PC-9 (cell line): ENCODE measurements at regions not wholly inside any gene's neighbourhood (a gene's known extent, or its start where the extent isn't known, plus 50 kb on each side); places are given as distances from the start of the nearest gene placed in this dataset.

Experiments used
- BruUV-seq: library from RNA; stranded (reverse); fragments of 400-500 nt; replicated peaks from 2 replicates; lab custom pipeline; 2021; lab: Mats Ljungman, UMichigan
- CTCF ChIA-PET: fragments of 300-600 bp; sonication (Branson Sonifier 250); formaldehyde crosslinking; loops from one replicate; lab custom pipeline; 2022; ENCODE audit warnings: antibody characterized with exemption; lab: Charles Lee
- POLR2A ChIA-PET: fragments of 300-600 bp; sonication (Branson Sonifier 250); formaldehyde crosslinking; loops from one replicate; lab custom pipeline; 2022; ENCODE audit warnings: antibody characterized with exemption; ENCODE audit not compliant: unreplicated experiment; lab: Charles Lee
- DNase-seq, 2 experiments: peaks; one replicate each; pipeline versions ENCODE4 v3.0.0 to v3.0.0-alpha.2; 2015 to 2022; ENCODE audit warnings: mixed read lengths in 1 of 2
- H2AFZ ChIP-seq: fragments of 200-600 bp; sonication (generic); 2 replicates; pipeline ENCODE4 v1.8.1; 2017; ENCODE audit warnings: antibody characterized with exemption
- H3F3A ChIP-seq: fragments of 200-600 bp; sonication (generic); 2 replicates; pipeline ENCODE4 v1.8.1; 2017; ENCODE audit warnings: antibody characterized with exemption, mild to moderate bottlenecking, low read depth; ENCODE audit not compliant: insufficient read depth
- H3K27ac ChIP-seq: fragments of 200-600 bp; sonication (generic); 2 replicates; pipeline ENCODE4 v1.6.1; 2016; ENCODE audit warnings: mixed run types
- H3K27me3 ChIP-seq: fragments of 200-600 bp; sonication (generic); 2 replicates; pipeline ENCODE4 v1.6.1; 2016; ENCODE audit warnings: low read depth, mixed run types; ENCODE audit not compliant: insufficient read depth
- H3K36me3 ChIP-seq: fragments of 200-600 bp; sonication (generic); 2 replicates; pipeline ENCODE4 v1.6.1; 2016; ENCODE audit warnings: low read depth, mixed run types
- H3K4me1 ChIP-seq: fragments of 200-600 bp; sonication (generic); replicated peaks from 2 replicates; pipeline ENCODE4 v1.6.1; 2016; ENCODE audit warnings: mixed run types; ENCODE audit not compliant: insufficient read depth
- H3K4me2 ChIP-seq: fragments of 200-600 bp; sonication (generic); 2 replicates; pipeline ENCODE4 v1.6.1; 2017; ENCODE audit warnings: mixed run types
- H3K4me3 ChIP-seq: fragments of 200-600 bp; sonication (generic); 2 replicates; pipeline ENCODE4 v1.6.1; 2016; ENCODE audit warnings: mixed run types
- H3K79me2 ChIP-seq: fragments of 200-600 bp; sonication (generic); 2 replicates; pipeline ENCODE4 v1.6.1; 2017; ENCODE audit warnings: low read depth, mixed run types
- H3K9me2 ChIP-seq: fragments of 200-600 bp; sonication (generic); 2 replicates; pipeline ENCODE4 v1.8.1; 2017; ENCODE audit warnings: mild to moderate bottlenecking; ENCODE audit not compliant: insufficient read depth
- H3K9me3 ChIP-seq: fragments of 200-600 bp; sonication (generic); 2 replicates; pipeline ENCODE4 v1.8.1; 2016; ENCODE audit warnings: low read depth; ENCODE audit not compliant: insufficient read depth
- H4K20me1 ChIP-seq: fragments of 200-600 bp; sonication (generic); 2 replicates; pipeline ENCODE4 v1.8.1; 2017; ENCODE audit not compliant: insufficient read depth
- CTCF ChIP-seq: fragments of 200-600 bp; sonication (generic); conservative IDR thresholded peaks from 2 replicates; pipeline ENCODE4 v1.6.1; 2017; ENCODE audit warnings: mixed run types, antibody characterized with exemption, mild to moderate bottlenecking, moderate library complexity
- EZH2 ChIP-seq: fragments of 200-600 bp; sonication (generic); IDR thresholded peaks from 2 replicates; pipeline ENCODE4 v1.8.0; 2017; ENCODE audit warnings: antibody characterized with exemption, low read depth
- intact Hi-C: fragments of 100-400 bp; cut with micrococcal nuclease; formaldehyde crosslinking; loops from one replicate; pipeline ENCODE4 v1.10.0; 2022; ENCODE audit not compliant: unreplicated experiment

- no peak for DNase-seq
- Histone ChIP-seq H3K27ac (no peak overlapping the region), H3K36me3 (no peaks in the 10 kb centered on the region), H3K9me2 (no peaks in the 10 kb centered on the region), H3K4me3 (no peak overlapping the region), H3K27me3 (no peaks in the 10 kb centered on the region), H3F3A (no peaks in the 10 kb centered on the region), H3K9me3 (no peaks in the 10 kb centered on the region), H4K20me1 (no peaks in the 10 kb centered on the region), H3K4me1 (no peaks in the 10 kb centered on the region), H3K4me2 (no peak overlapping the region), H3K79me2 (no peaks in the 10 kb centered on the region), H2AFZ (no peak overlapping the region)
- no TSS peak for BruUV-seq
- ChIA-PET POLR2A (no interaction called here), CTCF (no interaction called here)
- intact Hi-C loops = no loop called here
- TF ChIP-seq EZH2 = no peak
- TF ChIP-seq CTCF = no peak
Measured at GRCh38 chr18:8969639-8970390, 132.7 kb upstream of the NDUFV2 start.

DNA sequence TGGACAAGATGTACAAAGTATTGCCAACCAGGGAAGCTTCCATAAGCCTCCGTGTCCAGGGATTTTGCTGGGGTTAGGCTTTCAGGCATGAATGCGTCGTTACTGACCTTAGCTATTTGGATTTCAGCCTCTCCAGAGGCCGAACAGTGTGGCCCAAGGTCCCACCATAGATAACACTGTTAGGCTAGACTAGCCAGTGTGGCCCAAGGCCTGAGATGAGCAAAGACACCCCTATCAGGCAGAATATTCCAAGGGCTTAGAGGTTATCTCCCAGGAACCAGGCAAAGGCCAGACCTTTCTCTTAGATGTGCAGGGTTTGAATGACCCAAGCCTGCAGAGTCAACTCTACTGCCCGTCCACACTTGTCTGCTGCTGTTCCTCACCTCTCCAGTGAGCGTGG lies 131.7 kb upstream of the NDUFV2 start:
- DNase-seq = no peak
- ChIA-PET POLR2A (interaction anchor here (0.6 kb wide), 1 partner anchor 268 kb away, joined by 6 read pairs; no protein-coding TSS in a partner anchor), CTCF (no interaction called here)
- TF ChIP-seq EZH2 (no peak), CTCF (no peak)
- Histone ChIP-seq H3K9me3 (no peaks in the 10 kb centered on the region), H2AFZ (no peak overlapping the region), H3K9me2 (no peaks in the 10 kb centered on the region), H4K20me1 (no peaks in the 10 kb centered on the region), H3K4me2 (no peak overlapping the region), H3K27ac (no peak overlapping the region), H3K4me1 (no peaks in the 10 kb centered on the region), H3K27me3 (no peaks in the 10 kb centered on the region), H3K79me2 (no peaks in the 10 kb centered on the region), H3K36me3 (no peaks in the 10 kb centered on the region), H3F3A (no peaks in the 10 kb centered on the region), H3K4me3 (no peak overlapping the region)
- no TSS peak for BruUV-seq
- intact Hi-C loops = no loop called here

GRCh38 chr18:8972116-8972515 lies 130.4 kb upstream of the NDUFV2 start:
- no peak overlapping the region for H2AFZ ChIP-seq
- intact Hi-C loops = no loop called here
- TF ChIP-seq CTCF (no peak), EZH2 (no peak)
- no peaks in the 10 kb centered on the region for H3F3A ChIP-seq
- no peaks in the 10 kb centered on the region for H3K9me3 ChIP-seq
- no peaks in the 10 kb centered on the region for H3K4me1 ChIP-seq
- H3K27me3 ChIP-seq = no peaks in the 10 kb centered on the region
- no peak overlapping the region for H3K4me3 ChIP-seq
- no peaks in the 10 kb centered on the region for H3K9me2 ChIP-seq
- no peaks in the 10 kb centered on the region for H3K36me3 ChIP-seq
- no TSS peak for BruUV-seq
- H3K4me2 ChIP-seq = no peak overlapping the region
- no peak overlapping the region for H3K27ac ChIP-seq
- no peaks in the 10 kb centered on the region for H4K20me1 ChIP-seq
- no peaks in the 10 kb centered on the region for H3K79me2 ChIP-seq
- DNase-seq = no peak
- ChIA-PET CTCF (no interaction called here), POLR2A (interaction anchor here (0.7 kb wide), 1 partner anchor 24 kb away, joined by 3 read pairs; no protein-coding TSS in a partner anchor)
